ENCODE measurements at regions not wholly inside any gene's neighbourhood (a gene's known extent, or its start where the extent isn't known, plus 50 kb on each side); places are given as distances from the start of the nearest gene placed in this dataset.

- DNase-seq = no peak
These were observed 131.1 kb upstream of the TBX20 start for GRCh38 chr7:35384761-35385700.

DNA sequence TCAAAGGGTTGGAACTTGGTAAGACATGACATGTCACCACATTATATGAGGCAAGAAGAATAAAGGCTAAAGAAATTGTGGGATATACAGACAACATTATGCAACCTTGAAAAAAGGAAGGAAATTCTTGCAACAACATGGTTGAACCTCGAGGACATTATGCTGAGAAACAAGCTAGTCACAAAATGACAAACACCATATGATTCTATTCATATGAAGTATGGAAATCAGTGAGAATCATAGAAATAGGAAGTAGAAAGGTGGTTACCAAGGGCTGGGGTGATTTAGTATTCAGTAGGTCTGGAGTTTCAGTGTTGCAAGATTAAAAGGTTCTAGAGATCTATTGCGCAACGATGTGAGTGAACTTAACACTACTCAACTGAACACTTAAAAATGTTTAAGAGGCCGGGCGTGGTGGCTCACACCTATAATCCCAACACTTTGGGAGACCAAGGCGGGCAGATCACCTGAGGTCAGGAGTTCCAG is 126.9 kb upstream of the TBX20 start:
- DNase-seq = no peak

DNA sequence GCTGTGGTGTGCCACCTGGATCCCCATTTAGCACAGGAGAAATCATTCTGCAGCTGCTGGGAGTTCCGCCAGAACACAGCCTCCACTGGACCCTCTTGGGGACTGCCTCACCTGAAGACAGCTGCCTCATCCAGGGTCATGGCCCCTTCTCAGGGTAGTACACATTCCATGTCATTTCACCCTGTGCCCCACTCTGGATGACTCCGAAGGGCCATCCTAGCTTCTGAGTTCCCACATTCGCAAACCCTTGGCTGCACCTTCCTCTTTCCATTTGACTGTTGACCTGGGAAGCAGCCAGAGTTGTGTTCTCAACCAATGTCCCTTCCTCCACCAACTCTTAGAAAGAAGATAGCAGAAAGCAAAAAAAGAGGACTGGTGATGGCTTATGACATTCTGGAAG is 125.6 kb upstream of the TBX20 start:
- no peak for DNase-seq

GRCh38 chr7:35375516-35375915 is 121.6 kb upstream of the TBX20 start:
- DNase-seq = no peak

- DNase-seq = no peak
These were observed 121.0 kb upstream of the TBX20 start for GRCh38 chr7:35374858-35375257.

DNA sequence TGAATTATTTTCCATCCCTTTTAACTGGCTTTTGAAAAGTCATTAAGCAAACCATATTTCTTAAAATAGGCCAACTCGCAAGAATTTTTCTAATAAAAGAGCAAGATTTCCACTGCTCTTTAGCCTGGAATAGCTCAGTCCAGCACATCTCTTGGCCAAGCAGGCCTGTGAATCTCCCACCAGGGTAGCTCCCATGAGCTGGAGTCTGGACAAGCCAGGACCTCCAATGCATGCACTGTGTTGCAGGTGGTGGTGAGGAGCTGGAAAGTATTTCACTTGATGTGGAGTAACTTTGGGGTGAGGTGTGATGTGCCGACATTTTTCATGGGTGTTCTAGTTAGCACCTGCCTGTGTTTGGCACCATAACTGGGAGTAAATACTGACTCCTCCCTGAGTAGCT is 117.3 kb upstream of the TBX20 start:
- DNase-seq = no peak

DNA sequence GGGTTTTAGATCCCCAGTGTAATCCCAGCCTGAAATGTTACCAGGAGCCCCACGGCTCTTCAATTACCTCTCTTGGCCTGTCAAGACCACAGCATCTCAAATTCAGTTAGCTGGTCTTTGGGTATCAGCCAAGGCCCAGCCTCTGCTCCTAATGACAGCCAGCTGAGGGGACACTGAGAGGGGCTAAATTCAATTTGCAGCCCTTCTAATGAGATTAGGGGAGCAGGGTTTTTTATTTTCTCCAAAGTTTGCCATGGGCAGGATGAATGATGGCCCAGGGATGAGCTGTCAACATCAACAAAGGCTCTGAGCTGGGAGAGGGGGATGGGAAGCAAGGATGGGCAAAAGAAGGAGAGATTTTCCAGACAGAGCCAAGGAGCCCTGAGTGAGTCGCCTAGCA is 116.8 kb upstream of the TBX20 start:
- DNase-seq = no peak

GRCh38 chr7:35366167-35367155 is 112.6 kb upstream of the TBX20 start:
- DNase-seq = no peak

GRCh38 chr7:35365523-35365922 is 111.6 kb upstream of the TBX20 start:
- DNase-seq = no peak

- no peak for DNase-seq
These were observed 108.4 kb upstream of the TBX20 start for GRCh38 chr7:35362341-35362740.

DNA sequence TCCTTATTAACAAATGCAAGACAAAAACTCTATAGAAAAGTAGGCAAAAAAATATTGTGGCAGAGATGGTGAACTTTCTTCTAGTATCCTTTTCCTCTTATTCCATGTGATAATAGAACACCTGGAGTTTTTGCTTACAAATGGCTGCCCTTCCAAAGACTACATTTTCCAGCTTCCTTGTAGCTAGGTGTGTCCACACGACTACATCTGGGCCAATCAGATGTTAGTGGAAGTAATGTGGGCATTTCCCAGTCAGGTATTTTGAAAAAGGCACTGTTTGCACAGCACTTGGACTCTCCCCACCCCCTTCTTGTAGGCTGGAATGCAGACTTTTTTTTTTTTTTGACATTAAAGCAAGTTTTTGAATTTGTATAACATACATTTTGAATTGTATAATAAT is 105.5 kb upstream of the TBX20 start:
- no peak for DNase-seq

DNA sequence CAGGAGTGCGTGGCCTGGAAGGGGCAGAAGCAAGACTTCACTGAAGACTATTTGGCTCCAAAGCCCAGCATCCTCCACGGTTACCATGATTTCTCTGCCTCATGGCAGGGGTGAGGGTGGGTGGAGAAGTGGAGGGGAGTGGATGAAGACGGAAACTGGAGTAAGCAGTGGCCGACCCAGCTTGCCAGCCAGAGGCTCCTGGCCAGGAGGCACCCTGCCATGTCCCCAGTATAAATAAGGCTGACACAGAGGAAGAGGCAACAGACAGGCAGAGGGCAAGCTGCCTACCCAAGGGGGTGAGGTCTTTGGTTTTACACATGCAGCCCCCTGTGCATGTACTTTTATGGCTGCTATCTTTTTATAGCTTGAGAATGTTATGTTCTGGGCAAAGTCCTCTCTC is 102.6 kb upstream of the TBX20 start:
- no peak for DNase-seq

DNA sequence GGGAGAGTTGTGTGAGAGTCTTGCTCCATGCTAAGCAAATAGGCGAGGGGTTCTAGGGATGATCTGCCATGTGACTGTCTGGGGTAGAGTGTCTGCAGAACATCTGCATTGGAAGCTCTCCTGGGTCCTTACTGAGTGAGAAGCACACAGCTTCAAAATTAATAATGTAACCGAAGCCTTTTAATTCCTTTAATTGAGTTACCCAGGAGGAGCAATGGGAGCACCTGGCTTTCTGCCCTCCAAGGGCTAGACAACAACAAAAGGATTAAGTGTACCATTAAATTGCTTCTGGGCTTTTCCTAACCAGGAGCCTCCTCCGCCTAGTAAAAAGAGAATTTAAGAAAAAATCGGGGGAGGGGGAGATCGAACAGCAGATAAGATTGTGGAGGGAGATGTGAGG is 102.0 kb upstream of the TBX20 start:
- DNase-seq = no peak

GRCh38 chr7:35355199-35355598 is 101.3 kb upstream of the TBX20 start:
- DNase-seq = no peak

- no peak for DNase-seq
These were observed 99.6 kb upstream of the TBX20 start for GRCh38 chr7:35353481-35353880.

DNA sequence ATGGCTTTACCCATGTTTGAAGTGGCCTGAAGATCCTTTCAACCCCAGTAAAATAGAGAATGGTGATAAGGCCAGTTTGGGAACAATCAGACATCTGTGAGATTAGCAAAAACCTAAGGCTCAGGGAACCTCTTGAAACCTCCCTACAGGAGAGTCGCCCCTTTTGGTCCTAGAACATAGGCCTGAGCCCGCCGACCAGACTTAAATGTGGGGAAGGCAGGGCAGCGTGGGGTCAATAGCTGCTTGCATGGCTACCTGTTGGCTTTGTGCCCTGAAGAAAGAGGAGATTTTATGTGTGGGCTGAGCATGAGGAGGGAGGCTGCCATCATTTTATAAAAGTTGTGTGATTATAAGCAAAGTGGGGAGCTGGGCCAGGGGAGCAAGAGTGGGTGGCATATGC is 97.6 kb upstream of the TBX20 start:
- DNase-seq = no peak

DNA sequence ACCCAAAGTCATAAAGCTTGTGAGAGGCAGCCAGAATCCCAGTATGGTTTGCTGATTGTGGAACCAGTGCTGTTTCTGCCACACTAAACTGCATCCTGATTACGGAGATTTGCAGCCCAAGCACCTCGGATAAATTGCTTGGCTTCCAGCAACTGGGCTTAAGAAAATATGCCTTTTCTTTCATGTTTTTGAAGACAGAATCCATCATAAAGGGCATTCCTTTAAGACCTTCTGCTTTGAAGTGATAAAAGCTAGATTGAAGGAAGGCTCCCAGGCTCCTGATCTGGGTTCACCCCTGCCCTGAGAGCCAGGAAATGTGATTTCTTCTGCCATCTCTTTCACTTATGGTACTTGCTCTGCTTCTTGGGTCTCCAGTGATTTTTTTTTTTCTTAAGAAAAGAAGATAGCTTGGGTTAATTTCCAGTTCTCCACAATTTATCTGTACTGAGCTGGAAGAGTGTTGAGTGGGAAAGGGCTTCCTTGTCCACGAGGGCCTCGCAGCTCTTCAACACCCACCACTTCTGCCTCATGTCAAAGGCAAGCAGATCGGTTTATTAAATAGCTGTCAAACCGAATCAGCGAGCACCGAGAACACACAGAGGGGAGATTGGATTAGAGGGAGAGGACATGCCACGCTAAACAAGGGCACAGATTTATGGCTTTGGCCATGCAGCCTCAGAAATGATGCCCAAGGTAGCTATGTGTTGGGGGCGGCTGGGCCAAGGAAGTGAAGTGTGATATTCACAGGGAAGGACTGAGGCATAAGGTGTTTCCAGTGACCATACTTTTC is 94.9 kb upstream of the TBX20 start:
- DNase-seq = no peak

GRCh38 chr7:35342786-35343185 is 88.9 kb upstream of the TBX20 start:
- no peak for DNase-seq

GRCh38 chr7:35339811-35340210 is 85.9 kb upstream of the TBX20 start:
- DNase-seq = no peak

GRCh38 chr7:35336444-35336843 is 82.5 kb upstream of the TBX20 start:
- DNase-seq = no peak

DNA sequence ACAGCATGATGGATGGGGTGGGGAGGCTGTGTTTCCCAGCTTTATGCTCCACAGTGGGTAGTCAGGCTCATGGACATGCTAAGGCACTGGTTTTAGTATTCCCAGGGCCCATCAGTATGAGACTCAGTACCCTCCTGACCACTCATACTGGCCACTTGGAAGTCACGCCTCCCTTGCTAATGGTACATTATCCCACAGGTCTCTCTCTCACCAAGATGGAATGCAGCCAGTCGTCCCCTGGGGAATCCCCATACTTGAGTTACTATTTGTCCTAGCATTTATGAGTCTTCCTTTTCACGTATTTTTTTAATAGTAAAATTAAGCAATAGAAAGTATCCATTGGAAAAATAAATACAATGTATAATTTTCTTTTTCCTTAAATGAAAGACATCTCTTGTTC is 80.6 kb upstream of the TBX20 start:
- no peak for DNase-seq

GRCh38 chr7:35333265-35333664 is 79.4 kb upstream of the TBX20 start:
- no peak for DNase-seq

Measured in GDM1 (cell line).